ENCODE measurements at regions not wholly inside any gene's neighbourhood (a gene's known extent, or its start where the extent isn't known, plus 50 kb on each side); places are given as distances from the start of the nearest gene placed in this dataset.
"Not testable (repeated sequence)": the region's sequence is repeated elsewhere in the genome, so short reads cannot be mapped to it uniquely, and the experiment has no call there.

GRCh38 chr5:99187611-99188010 is 258.8 kb upstream of the CHD1 start:
- no peaks in the 10 kb centered on the region for H3K9me3 Mint-ChIP-seq
- H3K27ac Mint-ChIP-seq: no peak overlapping the region
- intact Hi-C loops (cut with micrococcal nuclease): no loop called here
- peaks cover 2% of the 10 kb centered on the region for H3K27me3 Mint-ChIP-seq
- no peaks in the 10 kb centered on the region for H3K4me1 Mint-ChIP-seq (ENCODE audit: low read depth)
- ChIA-PET POLR2A (no interaction called here), CTCF (no interaction called here)
- no peaks in the 10 kb centered on the region for H3K36me3 Mint-ChIP-seq
- H3K4me3 Mint-ChIP-seq: no peak overlapping the region
- no peak for DNase-seq

DNA sequence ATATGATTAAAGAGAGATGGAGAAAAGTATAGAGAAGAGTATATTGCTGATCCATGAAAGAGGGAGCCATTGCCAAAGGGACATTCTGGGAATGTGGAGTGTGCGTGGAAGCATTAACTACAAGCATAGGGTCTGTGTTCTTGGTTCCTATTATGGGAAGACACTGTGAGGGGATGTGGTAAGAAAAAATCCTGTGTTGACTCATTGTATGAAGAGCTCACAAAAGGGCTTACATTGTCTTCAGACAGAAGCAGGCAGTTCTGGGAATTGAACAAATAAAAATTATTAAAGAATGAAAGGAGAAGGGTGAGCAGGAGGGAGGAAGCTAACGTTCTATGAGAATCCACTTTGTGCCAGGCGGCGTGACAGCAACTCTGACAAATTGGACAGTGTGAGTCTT is 250.4 kb upstream of the CHD1 start:
- CTCF ChIA-PET: no interaction called here
- DNase-seq: no peak
- Mint-ChIP-seq H3K4me1 (ENCODE audit: low read depth) (no peaks in the 10 kb centered on the region), H3K4me3 (no peak overlapping the region), H3K9me3 (no peaks in the 10 kb centered on the region), H3K36me3 (no peaks in the 10 kb centered on the region), H3K27ac (no peak overlapping the region), H3K27me3 (peaks cover 2% of the 10 kb centered on the region)
- intact Hi-C loops (cut with micrococcal nuclease): no loop called here
- POLR2A ChIA-PET: no interaction called here

DNA sequence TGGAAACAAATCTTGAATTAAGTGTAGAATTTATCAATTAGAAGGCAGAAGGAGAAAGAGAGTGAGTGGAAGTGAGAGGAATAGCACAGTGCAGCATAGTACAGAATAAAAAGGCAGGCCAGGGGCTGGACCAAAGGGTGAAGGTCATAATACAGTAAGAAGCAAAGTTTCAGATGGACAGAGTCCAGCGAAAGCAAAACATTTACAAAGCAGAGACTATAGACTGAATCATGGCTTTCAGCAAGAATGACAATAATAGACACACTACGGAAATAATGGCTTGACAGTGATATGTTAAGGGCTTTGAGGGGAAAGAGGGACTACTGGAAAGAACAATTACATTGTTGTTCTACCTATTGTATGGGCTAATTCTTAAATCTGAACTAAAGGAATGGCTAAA is 249.0 kb upstream of the CHD1 start:
- H3K36me3 Mint-ChIP-seq: no peaks in the 10 kb centered on the region
- H3K9me3 Mint-ChIP-seq: no peaks in the 10 kb centered on the region
- H3K4me3 Mint-ChIP-seq: no peak overlapping the region
- ChIA-PET CTCF (no interaction called here), POLR2A (no interaction called here)
- peaks cover 2% of the 10 kb centered on the region for H3K27me3 Mint-ChIP-seq
- H3K4me1 Mint-ChIP-seq (ENCODE audit: low read depth): no peaks in the 10 kb centered on the region
- H3K27ac Mint-ChIP-seq: no peak overlapping the region
- no peak for DNase-seq
- intact Hi-C loops (cut with micrococcal nuclease): no loop called here

DNA sequence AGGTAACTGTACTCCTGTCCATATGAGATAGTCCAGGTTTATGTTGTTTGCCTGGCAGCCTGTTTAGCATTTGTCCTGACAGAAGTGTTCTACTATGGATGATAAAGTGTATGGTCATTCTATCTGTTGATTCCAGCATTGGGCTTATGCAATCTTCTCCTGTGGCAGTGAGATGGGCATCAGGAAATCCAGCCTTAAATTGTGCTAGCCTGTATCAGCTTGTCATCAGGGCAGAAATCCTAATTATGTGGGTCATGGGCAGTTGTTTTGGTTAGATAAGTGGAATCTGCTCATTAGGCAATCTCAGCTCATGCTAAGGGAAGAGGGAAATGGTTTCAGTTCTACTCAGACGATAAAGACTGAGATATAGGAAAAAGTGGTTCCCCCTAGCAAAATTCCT is 247.4 kb upstream of the CHD1 start:
- Mint-ChIP-seq H3K9me3 (no peaks in the 10 kb centered on the region), H3K27me3 (peaks cover 2% of the 10 kb centered on the region), H3K36me3 (no peaks in the 10 kb centered on the region), H3K4me3 (no peak overlapping the region), H3K27ac (no peak overlapping the region), H3K4me1 (ENCODE audit: low read depth) (no peaks in the 10 kb centered on the region)
- ChIA-PET POLR2A (no interaction called here), CTCF (no interaction called here)
- DNase-seq: no peak
- intact Hi-C loops (cut with micrococcal nuclease): no loop called here

DNA sequence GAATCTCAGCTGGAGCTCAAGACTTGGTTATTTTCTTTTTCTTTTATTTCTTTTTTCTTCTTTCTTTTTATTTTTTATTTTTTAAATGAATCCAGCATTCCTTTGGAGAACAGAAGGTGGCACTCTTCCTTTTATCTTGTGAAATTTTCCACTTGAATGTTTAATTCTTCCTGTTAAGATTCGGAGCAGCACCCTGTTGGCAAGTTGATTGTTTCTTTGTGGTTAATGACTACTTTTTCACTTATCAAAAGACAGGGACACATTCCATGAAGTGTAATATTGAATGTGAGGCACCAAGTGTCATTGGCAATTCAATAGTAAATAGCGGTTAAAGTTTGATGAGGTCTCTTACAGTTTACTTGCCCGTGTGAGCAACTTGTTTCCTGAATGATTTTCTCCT is 240.5 kb upstream of the CHD1 start:
- intact Hi-C loops (cut with micrococcal nuclease): no loop called here
- no peak for DNase-seq
- Mint-ChIP-seq H3K9me3 (peaks cover 4% of the 10 kb centered on the region), H3K36me3 (no peaks in the 10 kb centered on the region), H3K4me1 (ENCODE audit: low read depth) (no peaks in the 10 kb centered on the region), H3K27ac (no peak overlapping the region), H3K27me3 (peaks cover 2% of the 10 kb centered on the region), H3K4me3 (no peak overlapping the region)
- ChIA-PET POLR2A (no interaction called here), CTCF (no interaction called here)

GRCh38 chr5:99161538-99161937 is 232.7 kb upstream of the CHD1 start:
- H3K27me3 Mint-ChIP-seq; H3K36me3 Mint-ChIP-seq; H3K4me3 Mint-ChIP-seq; DNase-seq; CTCF ChIA-PET; H3K27ac Mint-ChIP-seq; intact Hi-C loops (cut with micrococcal nuclease); POLR2A ChIA-PET; H3K9me3 Mint-ChIP-seq; H3K4me1 Mint-ChIP-seq (ENCODE audit: low read depth): not testable (repeated sequence)

- no peak overlapping the region for H3K27ac Mint-ChIP-seq
- POLR2A ChIA-PET: no interaction called here
- CTCF ChIA-PET: no interaction called here
- H3K4me1 Mint-ChIP-seq (ENCODE audit: low read depth): no peaks in the 10 kb centered on the region
- intact Hi-C loops (cut with micrococcal nuclease): no loop called here
- no peak for DNase-seq
- no peaks in the 10 kb centered on the region for H3K27me3 Mint-ChIP-seq
- no peaks in the 10 kb centered on the region for H3K36me3 Mint-ChIP-seq
- H3K4me3 Mint-ChIP-seq: no peak overlapping the region
- H3K9me3 Mint-ChIP-seq: no peaks in the 10 kb centered on the region
These were observed 227.9 kb upstream of the CHD1 start for GRCh38 chr5:99156688-99157087.

GRCh38 chr5:99143283-99143795 is 214.5 kb upstream of the CHD1 start:
- H3K9me3 Mint-ChIP-seq: peaks cover 17% of the 10 kb centered on the region
- H3K27ac Mint-ChIP-seq; CTCF ChIA-PET; DNase-seq; H3K27me3 Mint-ChIP-seq; intact Hi-C loops (cut with micrococcal nuclease); H3K4me1 Mint-ChIP-seq (ENCODE audit: low read depth); H3K4me3 Mint-ChIP-seq; H3K36me3 Mint-ChIP-seq; POLR2A ChIA-PET: not testable (repeated sequence)

DNA sequence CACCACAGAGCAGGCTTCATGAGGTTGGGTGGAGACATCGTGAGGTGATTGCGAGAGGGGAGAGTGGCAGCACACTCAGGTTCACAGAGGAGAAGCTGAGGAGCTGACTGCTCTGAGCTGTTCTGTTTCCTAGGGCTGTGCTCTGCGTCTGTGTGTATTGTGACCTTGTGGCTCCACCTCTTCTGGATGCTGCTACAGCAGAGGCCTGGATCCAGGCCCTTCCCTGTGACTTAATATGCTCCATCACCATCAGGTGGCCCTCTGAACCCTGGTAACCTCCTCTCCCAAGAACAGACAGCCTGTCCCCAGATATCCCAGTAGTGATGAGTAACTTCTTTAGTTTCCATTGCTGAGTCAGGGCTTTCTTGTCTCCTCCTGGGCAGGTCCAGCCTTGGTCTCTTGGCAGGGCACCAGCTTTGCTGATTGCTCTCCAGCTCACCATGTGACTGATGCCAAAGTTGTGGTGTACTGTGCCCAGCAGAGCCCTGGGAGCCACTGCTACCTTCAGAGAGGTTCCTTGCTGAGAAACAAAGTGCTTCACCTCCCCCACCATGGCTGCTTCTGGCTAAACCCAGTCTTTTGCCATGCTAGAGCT is 212.8 kb upstream of the CHD1 start:
- H3K36me3 Mint-ChIP-seq: peaks cover 1% of the 10 kb centered on the region
- H3K9me3 Mint-ChIP-seq: peaks cover 17% of the 10 kb centered on the region
- intact Hi-C loops (cut with micrococcal nuclease): no loop called here
- no peak overlapping the region for H3K27ac Mint-ChIP-seq
- peaks cover 2% of the 10 kb centered on the region for H3K27me3 Mint-ChIP-seq
- no peak overlapping the region for H3K4me3 Mint-ChIP-seq
- POLR2A ChIA-PET: no interaction called here
- no peak for DNase-seq
- H3K4me1 Mint-ChIP-seq (ENCODE audit: low read depth): no peaks in the 10 kb centered on the region
- CTCF ChIA-PET: no interaction called here

DNA sequence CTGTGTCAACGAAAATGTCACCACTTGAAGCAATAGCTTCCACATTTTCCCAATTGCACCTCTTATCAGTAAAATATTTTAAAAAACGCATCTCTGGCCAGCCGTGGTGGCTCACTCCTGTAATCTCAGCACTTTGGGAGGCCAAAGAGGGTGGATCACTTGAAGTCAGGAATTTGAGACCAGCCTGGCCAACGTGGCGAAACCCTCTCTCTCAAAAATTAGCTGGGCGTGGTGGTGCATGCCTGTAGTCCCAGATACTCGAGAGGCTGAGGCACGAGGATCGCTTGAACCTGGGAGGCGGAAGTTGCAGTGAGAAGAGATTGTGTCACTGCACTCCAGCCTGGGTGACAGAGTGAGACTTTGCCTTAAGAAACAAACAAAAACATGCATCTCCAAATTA is 210.1 kb upstream of the CHD1 start:
- H3K4me1 Mint-ChIP-seq (ENCODE audit: low read depth): no peaks in the 10 kb centered on the region
- peaks cover 14% of the 10 kb centered on the region for H3K9me3 Mint-ChIP-seq
- H3K27me3 Mint-ChIP-seq: peaks cover 2% of the 10 kb centered on the region
- H3K27ac Mint-ChIP-seq: no peak overlapping the region
- POLR2A ChIA-PET: no interaction called here
- no peak for DNase-seq
- CTCF ChIA-PET: no interaction called here
- intact Hi-C loops (cut with micrococcal nuclease): no loop called here
- H3K4me3 Mint-ChIP-seq: no peak overlapping the region
- peaks cover 1% of the 10 kb centered on the region for H3K36me3 Mint-ChIP-seq

DNA sequence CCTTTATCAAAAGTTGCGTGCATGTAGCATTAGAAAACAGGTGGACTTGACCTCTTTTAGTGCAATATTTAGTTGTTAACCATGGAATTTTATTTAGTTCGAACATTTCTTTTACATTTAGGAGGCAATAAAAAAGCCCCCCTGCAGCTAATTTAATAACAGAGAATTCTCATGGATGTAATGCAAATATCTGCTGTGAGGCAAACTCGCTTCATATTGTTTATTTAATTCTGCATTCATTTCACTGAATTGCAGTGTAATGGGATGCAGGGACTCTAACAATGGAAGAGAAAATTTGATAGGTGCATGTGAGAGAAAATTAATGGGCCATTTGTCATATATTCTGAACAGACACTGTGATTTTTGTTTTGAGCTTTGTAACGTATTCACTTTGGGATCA is 205.1 kb upstream of the CHD1 start:
- Mint-ChIP-seq H3K27ac (no peak overlapping the region), H3K4me3 (no peak overlapping the region), H3K4me1 (ENCODE audit: low read depth) (no peaks in the 10 kb centered on the region), H3K36me3 (no peaks in the 10 kb centered on the region), H3K27me3 (peaks cover 2% of the 10 kb centered on the region), H3K9me3 (no peaks in the 10 kb centered on the region)
- intact Hi-C loops (cut with micrococcal nuclease): no loop called here
- ChIA-PET CTCF (no interaction called here), POLR2A (no interaction called here)
- DNase-seq: no peak

DNA sequence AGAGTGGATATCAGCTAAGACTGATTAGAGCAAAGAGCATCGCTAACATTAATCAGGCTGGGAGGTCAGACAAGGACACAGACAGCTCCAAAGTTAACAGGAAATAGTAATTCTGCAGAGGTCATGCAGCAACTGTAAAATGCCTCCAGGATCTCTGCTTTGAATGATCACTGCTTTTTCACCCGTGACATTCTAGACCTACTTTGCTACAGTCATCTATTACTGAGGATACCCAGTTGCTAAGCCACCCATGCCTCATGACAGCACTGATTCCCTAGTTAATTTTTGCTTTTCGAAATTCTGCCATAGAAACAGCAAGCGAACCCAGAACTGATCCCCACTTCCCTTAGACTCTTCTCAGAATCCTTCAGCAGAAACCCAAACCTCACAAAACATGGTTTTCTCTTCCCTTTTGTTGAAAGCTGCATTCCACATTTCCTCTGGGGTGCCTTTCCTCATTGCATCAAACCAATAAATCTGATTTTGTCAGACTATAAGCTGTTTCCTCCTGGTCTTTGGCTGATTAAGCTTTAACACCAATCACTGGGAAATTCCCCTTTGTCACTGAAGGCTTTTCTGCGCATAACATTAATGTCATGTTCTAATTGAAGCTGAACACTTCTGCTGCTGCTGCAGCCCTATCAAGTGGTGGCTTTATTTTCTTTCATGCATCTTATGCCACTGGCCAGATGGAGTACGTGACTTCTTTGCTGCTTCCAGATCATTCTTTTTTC is 201.1 kb upstream of the CHD1 start:
- no peaks in the 10 kb centered on the region for H3K27me3 Mint-ChIP-seq
- H3K36me3 Mint-ChIP-seq: no peaks in the 10 kb centered on the region
- ChIA-PET CTCF (no interaction called here), POLR2A (no interaction called here)
- H3K4me1 Mint-ChIP-seq (ENCODE audit: low read depth): no peaks in the 10 kb centered on the region
- intact Hi-C loops (cut with micrococcal nuclease): no loop called here
- no peak overlapping the region for H3K27ac Mint-ChIP-seq
- no peaks in the 10 kb centered on the region for H3K9me3 Mint-ChIP-seq
- no peak for DNase-seq
- no peak overlapping the region for H3K4me3 Mint-ChIP-seq

- Mint-ChIP-seq H3K4me3 (no peak overlapping the region), H3K27me3 (peaks cover 4% of the 10 kb centered on the region), H3K4me1 (ENCODE audit: low read depth) (no peaks in the 10 kb centered on the region), H3K36me3 (no peaks in the 10 kb centered on the region), H3K9me3 (no peaks in the 10 kb centered on the region), H3K27ac (no peak overlapping the region)
- intact Hi-C loops (cut with micrococcal nuclease): no loop called here
- no peak for DNase-seq
- POLR2A ChIA-PET: no interaction called here
- CTCF ChIA-PET: interaction anchor here (0.8 to 0.9 kb wide), 2 partner anchors 13 to 18 kb away, joined by 3 to 4 read pairs; no protein-coding TSS in a partner anchor
These were observed 194.2 kb upstream of the CHD1 start for GRCh38 chr5:99122976-99123375.
